Upper lobe of left lung (tissue), 6 donors: ENCODE measurements at regions not wholly inside any gene's neighbourhood (a gene's known extent, or its start where the extent isn't known, plus 50 kb on each side); places are given as distances from the start of the nearest gene placed in this dataset.
"Not testable (repeated sequence)": the region's sequence is repeated elsewhere in the genome, so short reads cannot be mapped to it uniquely, and the experiment has no call there.

ENCODE experiments used
- ATAC-seq, 2 donors: fragments of 200-7000 bp; cut with Tn5 transposase; one replicate each; pipeline ENCODE4 v1.9.1; 2022; ENCODE audit warnings: mild to moderate bottlenecking in 2 of 2, moderate library complexity in 2 of 2; ENCODE audit not compliant: low FRiP score in 2 of 2
- DNase-seq, 2 donors: peaks; one replicate each; pipeline ENCODE4 v3.0.0-alpha.2; 2019 to 2020
- H3K27ac ChIP-seq, 4 donors: fragments of 200-600 bp; sonication (generic); one replicate each; pipeline ENCODE4 v1.5.1; 2016 to 2019
- H3K27me3 ChIP-seq, 4 donors: fragments of 200-600 bp; sonication (generic); one replicate each; pipeline ENCODE4 v1.5.1; 2017 to 2019
- H3K36me3 ChIP-seq, 4 donors: fragments of 200-600 bp; sonication (generic); one replicate each; pipeline ENCODE4 v1.5.1; 2016 to 2019
- H3K4me1 ChIP-seq, 4 donors: fragments of 200-600 bp; sonication (generic); one replicate each; pipeline ENCODE4 v1.5.1; 2018 to 2019
- H3K4me3 ChIP-seq, 4 donors: fragments of 200-600 bp; sonication (generic); one replicate each; pipeline ENCODE4 v1.5.1; 2017 to 2019; ENCODE audit warnings: mild to moderate bottlenecking in 2 of 4, moderate library complexity in 1 of 4
- H3K9me3 ChIP-seq, 4 donors: fragments of 200-600 bp; sonication (generic); one replicate each; pipeline ENCODE4 v1.5.1; 2018 to 2019
- EP300 ChIP-seq, 4 donors: sonication (generic); formaldehyde crosslinking; IDR thresholded peaks; one replicate each; pipeline ENCODE4 v1.5.1; 2017; ENCODE audit warnings: antibody characterized with exemption in 4 of 4, control low read depth in 2 of 4
- POLR2A ChIP-seq, 4 donors: fragments of 450-650 bp; IDR thresholded peaks; one replicate each; pipeline ENCODE4 v1.5.1; 2016 to 2017; ENCODE audit warnings: antibody characterized with exemption in 4 of 4, mild to moderate bottlenecking in 2 of 4
- POLR2AphosphoS5 ChIP-seq, 2 donors: sonication (generic); formaldehyde crosslinking; IDR thresholded peaks; one replicate each; pipeline ENCODE4 v1.5.1; 2017; ENCODE audit warnings: antibody characterized with exemption in 2 of 2
- WGBS, 2 donors: methylation state at CpG; one replicate each; pipeline ENCODE4 v1.1.5; 2017 to 2018; 5-methylcytosine and 5-hydroxymethylcytosine counted together
- TF ChIP-seq, protein P1 (sequence below), 6 experiments: fragments of 450-650 bp in 4 of 6; fragments of 200-600 bp in 2 of 6; sonication (generic) in 2 of 6; IDR thresholded peaks; one replicate each; pipeline ENCODE4 v1.5.1; 2016 to 2019; ENCODE audit warnings: antibody characterized with exemption in 6 of 6
- donor health status: DM: no; HTN: no; CAD: no; lungs with moderate emphysema.
- donor health status: DM: no; HTN: yes; CAD: no; lungs with severe emphysema.

DNA sequence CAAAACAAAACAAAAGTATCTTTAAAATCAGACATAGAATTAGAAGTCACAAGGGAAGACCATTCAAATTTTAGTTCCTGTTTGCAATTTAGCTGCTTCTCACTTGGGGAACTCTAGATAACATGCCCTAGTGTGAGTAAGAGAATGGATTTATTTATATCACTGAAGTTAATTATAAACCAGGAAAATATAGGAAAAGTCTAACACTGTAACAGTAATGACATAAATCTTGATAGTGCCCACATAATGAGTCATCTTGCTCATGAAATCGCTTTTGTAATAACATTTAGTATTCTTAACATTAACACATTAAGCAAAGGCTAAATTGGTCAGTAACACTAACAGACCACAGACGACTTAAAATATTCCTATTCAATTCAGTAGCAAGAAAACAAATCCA is 710.7 kb downstream of the STPG2 start:
- 88 to 89% methylated on average over 2 of the region's 2 CpGs for WGBS, 2 donors
- H3K9me3 ChIP-seq = peaks cover 0 to 7% (median 3%) of the 10 kb centered on the region in 4 donors

DNA sequence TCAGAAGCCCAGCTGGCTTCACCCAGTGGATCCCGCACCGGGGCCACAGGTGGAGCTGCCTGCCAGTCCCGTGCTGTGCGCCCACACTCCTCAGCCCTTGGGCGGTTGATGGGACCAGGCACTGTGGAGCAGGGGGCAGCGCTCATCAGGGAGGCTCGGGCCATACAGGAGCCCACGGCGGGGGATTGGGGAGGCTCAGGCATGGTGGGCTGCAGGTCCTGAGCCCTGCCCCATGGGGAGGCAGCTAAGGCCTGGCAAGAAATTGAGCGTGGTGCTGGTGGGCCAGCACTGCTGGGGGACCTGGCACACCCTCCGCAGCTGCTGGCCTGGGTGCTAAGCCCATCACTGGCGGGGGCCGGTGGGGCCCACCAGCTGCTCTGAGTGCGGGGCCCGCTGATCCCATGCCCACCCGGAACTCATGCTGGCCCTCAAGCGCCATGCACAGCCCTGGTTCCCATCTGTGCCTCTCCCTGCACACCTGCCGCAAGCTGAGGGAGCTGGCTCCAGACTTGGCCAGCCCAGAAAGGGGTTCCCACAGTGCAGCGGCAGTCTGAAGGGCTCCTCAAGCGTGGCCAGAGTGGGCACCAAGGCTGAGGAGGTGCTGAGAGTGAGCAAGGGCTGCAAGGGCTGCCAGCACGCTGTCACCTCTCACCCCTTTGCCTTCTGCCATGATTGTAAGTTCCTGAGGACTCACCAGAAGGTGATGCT is 705.1 kb downstream of the STPG2 start:
- not testable (repeated sequence) for H3K4me1 ChIP-seq, H3K27ac ChIP-seq, H3K36me3 ChIP-seq, ATAC-seq, H3K27me3 ChIP-seq, H3K4me3 ChIP-seq
- 89 to 93% methylated on average over 6 to 12 of the region's 21 CpGs for WGBS, 2 donors
- H3K9me3 ChIP-seq = peaks cover 0 to 14% (median 7%) of the 10 kb centered on the region in 4 donors
- peak in 1 of 2 donors; percentile 61 for DNase-seq

More for the DNA sequence above, 710.7 kb downstream of the STPG2 start:
- TF ChIP-seq EP300 (IDR thresholded peaks at IDR 0.05) = no peak
- TF ChIP-seq POLR2A (IDR thresholded peaks at IDR 0.05) = no peak
- no peak for TF ChIP-seq POLR2AphosphoS5 (IDR thresholded peaks at IDR 0.05)
- TF ChIP-seq, protein P1, sequence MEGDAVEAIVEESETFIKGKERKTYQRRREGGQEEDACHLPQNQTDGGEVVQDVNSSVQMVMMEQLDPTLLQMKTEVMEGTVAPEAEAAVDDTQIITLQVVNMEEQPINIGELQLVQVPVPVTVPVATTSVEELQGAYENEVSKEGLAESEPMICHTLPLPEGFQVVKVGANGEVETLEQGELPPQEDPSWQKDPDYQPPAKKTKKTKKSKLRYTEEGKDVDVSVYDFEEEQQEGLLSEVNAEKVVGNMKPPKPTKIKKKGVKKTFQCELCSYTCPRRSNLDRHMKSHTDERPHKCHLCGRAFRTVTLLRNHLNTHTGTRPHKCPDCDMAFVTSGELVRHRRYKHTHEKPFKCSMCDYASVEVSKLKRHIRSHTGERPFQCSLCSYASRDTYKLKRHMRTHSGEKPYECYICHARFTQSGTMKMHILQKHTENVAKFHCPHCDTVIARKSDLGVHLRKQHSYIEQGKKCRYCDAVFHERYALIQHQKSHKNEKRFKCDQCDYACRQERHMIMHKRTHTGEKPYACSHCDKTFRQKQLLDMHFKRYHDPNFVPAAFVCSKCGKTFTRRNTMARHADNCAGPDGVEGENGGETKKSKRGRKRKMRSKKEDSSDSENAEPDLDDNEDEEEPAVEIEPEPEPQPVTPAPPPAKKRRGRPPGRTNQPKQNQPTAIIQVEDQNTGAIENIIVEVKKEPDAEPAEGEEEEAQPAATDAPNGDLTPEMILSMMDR (IDR thresholded peaks at IDR 0.05) = no peak
- Histone ChIP-seq H3K27me3 (no peaks in the 10 kb centered on the region), H3K4me1 (no peaks in the 10 kb centered on the region), H3K4me3 (no peak overlapping the region), H3K36me3 (no peaks in the 10 kb centered on the region), H3K27ac (no peak overlapping the region)
- DNase-seq (no peak), ATAC-seq (no peak)

DNA sequence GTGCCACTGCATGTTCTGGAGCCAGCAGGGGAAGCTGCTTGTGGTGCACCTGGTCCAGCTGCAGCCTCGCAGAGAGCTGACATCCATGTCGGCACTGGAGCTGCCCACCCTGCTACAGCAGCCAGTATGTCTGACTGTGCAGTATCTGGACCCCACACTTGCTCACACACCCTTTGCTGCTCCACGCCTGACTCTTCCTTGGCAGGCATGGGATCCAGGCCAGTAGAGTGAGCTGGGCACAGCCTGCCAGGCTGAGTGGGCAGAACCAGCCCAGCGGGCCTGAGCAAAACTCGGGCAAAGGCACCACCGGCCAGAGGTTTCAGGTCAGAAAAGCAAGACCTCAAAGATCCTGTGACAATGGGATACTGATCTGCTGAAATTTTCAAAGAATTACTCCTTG is 690.1 kb downstream of the STPG2 start:
- DNase-seq = peak in 1 of 2 donors; percentile 42
- Histone ChIP-seq H3K27me3 (no peaks in the 10 kb centered on the region), H3K4me3 (no peak overlapping the region), H3K4me1 (no peaks in the 10 kb centered on the region), H3K27ac (no peak overlapping the region), H3K9me3 (peaks cover 0 to 15% (median 2%) of the 10 kb centered on the region in 4 donors), H3K36me3 (no peaks in the 10 kb centered on the region)
- WGBS, 2 donors = 89 to 95% methylated on average over 4 to 6 of the region's 6 CpGs
- no peak for TF ChIP-seq POLR2A (IDR thresholded peaks at IDR 0.05)
- no peak for TF ChIP-seq EP300 (IDR thresholded peaks at IDR 0.05)
- no peak for TF ChIP-seq POLR2AphosphoS5 (IDR thresholded peaks at IDR 0.05)
- TF ChIP-seq, protein P1 (IDR thresholded peaks at IDR 0.05) = no peak
- peak in 1 of 2 donors; percentile 19 for ATAC-seq

DNA sequence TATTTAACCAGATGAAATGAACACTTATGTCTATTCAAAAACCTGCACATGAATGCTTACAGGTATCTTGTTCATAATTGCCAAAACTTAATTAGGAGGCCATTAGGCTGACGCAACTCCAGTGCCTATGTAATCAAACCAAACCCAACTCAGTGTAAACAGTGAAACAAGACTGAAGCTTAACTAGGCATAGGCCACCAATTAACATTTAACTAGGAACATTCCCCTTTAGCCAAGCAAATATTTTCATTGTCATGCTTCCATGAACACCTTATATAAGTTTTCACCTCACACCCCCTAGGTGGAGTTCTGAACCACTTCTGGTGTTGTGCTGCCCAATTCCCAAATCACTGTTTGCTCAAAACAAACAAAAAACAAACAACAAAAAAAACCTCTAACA is 686.0 kb downstream of the STPG2 start:
- DNase-seq (no peak), ATAC-seq (no peak)
- no peaks in the 10 kb centered on the region for H3K4me1 ChIP-seq
- H3K36me3 ChIP-seq = no peaks in the 10 kb centered on the region
- no peak overlapping the region for H3K27ac ChIP-seq
- no peaks in the 10 kb centered on the region for H3K27me3 ChIP-seq
- H3K9me3 ChIP-seq = peaks cover 0 to 11% (median 2%) of the 10 kb centered on the region in 4 donors
- WGBS, 2 donors = 36 to 55% methylated on average over 1 of the region's 1 CpG
- no peak overlapping the region for H3K4me3 ChIP-seq
- TF ChIP-seq EP300 (IDR thresholded peaks at IDR 0.05) (no peak), POLR2AphosphoS5 (IDR thresholded peaks at IDR 0.05) (no peak), POLR2A (IDR thresholded peaks at IDR 0.05) (no peak)
- TF ChIP-seq, protein P1 (IDR thresholded peaks at IDR 0.05) = no peak

DNA sequence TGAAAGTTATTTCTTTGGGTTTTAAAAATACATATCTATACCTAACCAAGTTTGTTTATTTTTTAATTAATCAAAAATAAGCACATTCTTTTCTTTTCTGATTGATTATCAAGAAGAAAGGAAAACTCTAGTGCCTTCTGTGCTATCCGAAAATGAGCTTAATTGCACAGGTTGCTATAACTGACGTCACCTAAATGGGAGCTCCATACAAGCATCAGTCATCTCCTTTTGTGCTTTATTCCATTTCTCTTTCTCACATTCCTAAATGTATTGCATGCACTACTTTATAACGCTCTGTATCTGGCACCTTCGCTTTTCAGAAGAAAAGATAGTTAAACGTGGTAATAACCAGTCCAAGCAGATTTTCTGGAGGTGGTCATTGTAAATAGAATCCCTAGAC is 675.0 kb downstream of the STPG2 start:
- TF ChIP-seq EP300 (IDR thresholded peaks at IDR 0.05) (no peak), POLR2A (IDR thresholded peaks at IDR 0.05) (no peak)
- TF ChIP-seq, protein P1 (IDR thresholded peaks at IDR 0.05) = no peak

More for the DNA sequence above, 675.0 kb downstream of the STPG2 start:
- no peaks in the 10 kb centered on the region for H3K36me3 ChIP-seq
- H3K4me3 ChIP-seq = no peak overlapping the region
- no peaks in the 10 kb centered on the region for H3K27me3 ChIP-seq
- H3K9me3 ChIP-seq = no peaks in the 10 kb centered on the region
- H3K27ac ChIP-seq = no peak overlapping the region
- ATAC-seq = no peak
- H3K4me1 ChIP-seq = no peaks in the 10 kb centered on the region
- 90% methylated on average over 5 of the region's 5 CpGs for WGBS, 2 donors
- no peak for DNase-seq
